OCI-LY1 (cell line): ENCODE measurements at regions not wholly inside any gene's neighbourhood (a gene's known extent, or its start where the extent isn't known, plus 50 kb on each side); places are given as distances from the start of the nearest gene placed in this dataset.

ENCODE experiments used
- H2AFZ ChIP-seq: fragments of 200-600 bp; sonication (generic), shearing (Covaris generic); 2 replicates; pipeline ENCODE4 v1.6.0; 2014; ENCODE audit warnings: antibody characterized with exemption, mild to moderate bottlenecking, low read length
- H3F3A ChIP-seq: fragments of 200-600 bp; sonication (generic), shearing (Covaris generic); 2 replicates; pipeline ENCODE4 v1.6.0; 2014; ENCODE audit warnings: mild to moderate bottlenecking, antibody characterized with exemption, low read length, moderate library complexity; ENCODE audit not compliant: insufficient read depth
- H3K27ac ChIP-seq: fragments of 200-600 bp; sonication (generic); 2 replicates; pipeline ENCODE4 v1.5.1; 2014; ENCODE audit warnings: low read length, mixed run types, mild to moderate bottlenecking, low read depth; ENCODE audit not compliant: poor library complexity, severe bottlenecking
- H3K27me3 ChIP-seq: fragments of 200-600 bp; sonication (generic); 2 replicates; pipeline ENCODE4 v1.6.0; 2014; ENCODE audit warnings: antibody characterized with exemption, mild to moderate bottlenecking, low read length, moderate library complexity; ENCODE audit not compliant: insufficient read depth
- H3K36me3 ChIP-seq: fragments of 200-600 bp; sonication (generic); 2 replicates; pipeline ENCODE4 v1.6.1; 2014; ENCODE audit warnings: mild to moderate bottlenecking, antibody characterized with exemption, low read length, moderate library complexity, mixed read lengths; ENCODE audit not compliant: insufficient read depth
- H3K4me1 ChIP-seq: fragments of 200-600 bp; sonication (generic); 2 replicates; pipeline ENCODE4 v1.5.1; 2014; ENCODE audit warnings: mild to moderate bottlenecking, low read length, moderate library complexity; ENCODE audit not compliant: insufficient read depth, severe bottlenecking
- H3K4me2 ChIP-seq: fragments of 200-600 bp; sonication (generic), shearing (Covaris generic); 2 replicates; pipeline ENCODE4 v1.6.1; 2014; ENCODE audit warnings: low read length
- H3K4me3 ChIP-seq: fragments of 200-600 bp; sonication (generic); 2 replicates; pipeline ENCODE4 v1.5.1; 2014; ENCODE audit warnings: low read length, low read depth, mild to moderate bottlenecking, mixed read lengths; ENCODE audit not compliant: poor library complexity, severe bottlenecking
- H3K79me2 ChIP-seq: fragments of 200-600 bp; shearing (Covaris generic); 2 replicates; pipeline ENCODE4 v1.6.1; 2016; ENCODE audit warnings: mixed run types, low read length, mixed read lengths; ENCODE audit not compliant: insufficient read depth
- H3K9ac ChIP-seq: fragments of 200-600 bp; sonication (generic), shearing (Covaris generic); 2 replicates; pipeline ENCODE4 v1.6.1; 2014; ENCODE audit warnings: mild to moderate bottlenecking, low read length, mixed read lengths
- H3K9me2 ChIP-seq: fragments of 200-600 bp; sonication (generic), shearing (Covaris generic); 2 replicates; pipeline ENCODE4 v1.6.1; 2014; ENCODE audit warnings: low read depth, mild to moderate bottlenecking, low read length, mixed read lengths
- H3K9me3 ChIP-seq: fragments of 200-600 bp; shearing (Covaris generic); 2 replicates; pipeline ENCODE4 v1.6.1; 2014; ENCODE audit warnings: low read length, mixed read lengths
- H4K20me1 ChIP-seq: fragments of 200-600 bp; sonication (generic), shearing (Covaris generic); 2 replicates; pipeline ENCODE4 v1.6.0; 2016; ENCODE audit warnings: mild to moderate bottlenecking, low read length; ENCODE audit not compliant: insufficient read depth
- CTCF ChIP-seq: fragments of 200-600 bp; sonication (generic), shearing (Covaris generic); IDR thresholded peaks from 2 replicates; pipeline ENCODE4 v1.5.1; 2017; ENCODE audit warnings: mild to moderate bottlenecking, antibody characterized with exemption, low read length, moderate library complexity, mixed read lengths
- EZH2 ChIP-seq: fragments of 200-600 bp; sonication (generic), shearing (Covaris generic); IDR thresholded peaks from 2 replicates; pipeline ENCODE4 v1.8.0; 2017; ENCODE audit warnings: borderline replicate concordance, mixed run types, mild to moderate bottlenecking, antibody characterized with exemption, low read length, moderate library complexity, mixed read lengths

- no peaks in the 10 kb centered on the region for H3F3A ChIP-seq
- H3K4me2 ChIP-seq = no peak overlapping the region
- no peak overlapping the region for H3K4me3 ChIP-seq
- H4K20me1 ChIP-seq = no peaks in the 10 kb centered on the region
- H2AFZ ChIP-seq = no peak overlapping the region
- H3K27me3 ChIP-seq = no peaks in the 10 kb centered on the region
- H3K9ac ChIP-seq = no peak overlapping the region
- H3K79me2 ChIP-seq = no peaks in the 10 kb centered on the region
- H3K27ac ChIP-seq = no peak overlapping the region
- no peaks in the 10 kb centered on the region for H3K4me1 ChIP-seq
- H3K9me3 ChIP-seq = no peaks in the 10 kb centered on the region
- TF ChIP-seq EZH2 = no peak
- no peak for TF ChIP-seq CTCF
- H3K36me3 ChIP-seq = no peaks in the 10 kb centered on the region
- no peaks in the 10 kb centered on the region for H3K9me2 ChIP-seq
These were observed 154.1 kb upstream of the ETV3 start for GRCh38 chr1:157292302-157292701.

DNA sequence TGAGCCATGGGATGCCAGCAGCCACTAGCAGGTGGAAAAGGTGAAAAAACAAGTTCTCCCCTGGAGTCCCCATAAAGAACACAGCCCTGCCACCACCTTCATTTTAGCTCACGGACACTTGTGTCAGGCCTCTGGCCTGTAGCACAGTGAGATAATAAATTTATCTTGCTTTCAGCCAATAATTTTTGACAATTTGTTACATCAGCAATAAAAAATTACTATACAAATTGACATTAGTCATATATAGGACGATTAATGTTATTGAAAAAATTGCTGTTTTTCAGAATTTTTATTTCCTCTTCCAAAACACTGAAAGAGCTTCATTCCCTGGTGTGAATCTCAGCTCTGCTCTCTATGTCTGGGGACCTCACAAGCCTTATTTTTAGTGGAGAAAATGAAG lies 152.9 kb upstream of the ETV3 start:
- Histone ChIP-seq H3K4me2 (no peak overlapping the region), H3K9me2 (no peaks in the 10 kb centered on the region), H4K20me1 (no peaks in the 10 kb centered on the region), H3K79me2 (no peaks in the 10 kb centered on the region), H2AFZ (no peak overlapping the region), H3K9me3 (no peaks in the 10 kb centered on the region), H3K27ac (no peak overlapping the region), H3F3A (no peaks in the 10 kb centered on the region), H3K4me1 (no peaks in the 10 kb centered on the region), H3K9ac (no peak overlapping the region), H3K36me3 (no peaks in the 10 kb centered on the region), H3K27me3 (no peaks in the 10 kb centered on the region; the same call in 1 of the 2 replicates), H3K4me3 (no peak overlapping the region)
- TF ChIP-seq EZH2 (no peak), CTCF (no peak)

DNA sequence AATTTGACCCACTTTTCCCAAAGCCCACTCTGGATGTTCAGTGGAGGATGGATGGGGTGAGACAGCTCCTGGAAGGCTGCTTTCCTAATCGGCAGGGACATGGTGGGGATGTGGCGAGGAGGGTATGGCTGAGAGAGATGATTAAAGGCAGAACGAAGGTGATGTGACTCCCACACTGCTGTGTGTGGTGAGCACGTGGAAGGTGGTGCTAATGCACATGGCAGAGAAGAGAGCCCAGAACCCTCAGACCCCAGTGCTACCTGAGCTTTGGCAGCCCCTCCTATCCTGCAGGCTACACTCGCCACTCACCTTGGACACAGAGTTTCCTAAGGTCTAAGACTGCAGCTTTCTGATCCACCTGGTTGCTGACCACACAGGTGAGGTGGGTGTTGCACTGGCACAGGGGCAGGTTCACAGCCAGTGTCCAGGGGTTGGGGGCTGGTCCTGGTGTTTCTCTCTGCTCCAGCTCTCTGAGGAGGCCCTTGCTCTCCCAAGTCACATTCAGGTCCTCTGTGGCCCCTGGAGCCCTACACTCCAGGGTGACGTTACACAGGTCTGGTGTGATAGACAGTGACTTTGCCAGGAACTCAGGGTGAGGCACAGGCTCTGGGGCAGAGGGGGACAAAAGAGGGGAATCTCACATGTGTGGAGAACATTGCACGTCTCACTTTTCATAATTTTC lies 151.4 kb upstream of the ETV3 start:
- Histone ChIP-seq H3K79me2 (no peaks in the 10 kb centered on the region), H3K4me1 (no peaks in the 10 kb centered on the region), H3K27ac (no peak overlapping the region), H3F3A (no peaks in the 10 kb centered on the region), H3K9ac (no peak overlapping the region), H4K20me1 (no peaks in the 10 kb centered on the region), H3K36me3 (no peaks in the 10 kb centered on the region), H3K4me2 (no peak overlapping the region), H3K4me3 (no peak overlapping the region), H3K27me3 (no peaks in the 10 kb centered on the region; the same call in 1 of the 2 replicates), H2AFZ (no peak overlapping the region), H3K9me2 (no peaks in the 10 kb centered on the region), H3K9me3 (no peaks in the 10 kb centered on the region)
- no peak for TF ChIP-seq CTCF
- TF ChIP-seq EZH2 = no peak
